ENCODE measurements at regions not wholly inside any gene's neighbourhood (a gene's known extent, or its start where the extent isn't known, plus 50 kb on each side); places are given as distances from the start of the nearest gene placed in this dataset.

GRCh38 chr2:38448692-38449410 lies 71.8 kb upstream of the ATL2 start:
- DNase-seq = no peak

- DNase-seq = no peak
Measured at GRCh38 chr2:38446906-38447561, 70.0 kb upstream of the ATL2 start.

GRCh38 chr2:38446418-38446817 lies 69.3 kb upstream of the ATL2 start:
- DNase-seq = no peak

GRCh38 chr2:38444247-38444646 lies 67.2 kb upstream of the ATL2 start:
- DNase-seq = no peak

GRCh38 chr2:38442643-38443541 lies 65.8 kb upstream of the ATL2 start:
- no peak for DNase-seq

GRCh38 chr2:38441346-38441745 lies 64.3 kb upstream of the ATL2 start:
- DNase-seq = no peak

- DNase-seq = no peak
Measured at GRCh38 chr2:38440655-38441054, 63.6 kb upstream of the ATL2 start.

- DNase-seq = no peak
Measured at GRCh38 chr2:38439863-38440262, 62.8 kb upstream of the ATL2 start.

- no peak for DNase-seq
Measured at GRCh38 chr2:38438883-38439612, 62.0 kb upstream of the ATL2 start.

- DNase-seq = no peak
Measured at GRCh38 chr2:38438133-38438882, 61.2 kb upstream of the ATL2 start.

- no peak for DNase-seq
Measured at GRCh38 chr2:38436227-38436664, 59.2 kb upstream of the ATL2 start.

GRCh38 chr2:38435775-38436174 lies 58.7 kb upstream of the ATL2 start:
- DNase-seq = no peak

GRCh38 chr2:38434595-38434994 lies 57.5 kb upstream of the ATL2 start:
- no peak for DNase-seq

- DNase-seq = no peak
Measured at GRCh38 chr2:38433607-38433975, 56.5 kb upstream of the ATL2 start.

- DNase-seq = no peak
Measured at GRCh38 chr2:38432820-38433606, 55.9 kb upstream of the ATL2 start.

GRCh38 chr2:38430597-38431207 lies 53.6 kb upstream of the ATL2 start:
- DNase-seq = no peak

- no peak for DNase-seq
Measured at GRCh38 chr2:38430196-38430595, 53.1 kb upstream of the ATL2 start.

- no peak for DNase-seq
Measured at GRCh38 chr2:38427936-38428335, 50.9 kb upstream of the ATL2 start.

- DNase-seq = no peak
Measured at GRCh38 chr2:38427054-38427453, 50.0 kb upstream of the ATL2 start.

Measured in CD4-positive, alpha-beta T cell treated with Interferon alpha-2 for 1 hour (primary cell).